BLaER1 treated with 17β-estradiol and CSF1 and Interleukin-3, amounts not matched to agents 10 nM and 100 nM (cell line): ENCODE measurements at regions not wholly inside any gene's neighbourhood (a gene's known extent, or its start where the extent isn't known, plus 50 kb on each side); places are given as distances from the start of the nearest gene placed in this dataset.
"Not testable (repeated sequence)": the region's sequence is repeated elsewhere in the genome, so short reads cannot be mapped to it uniquely, and the experiment has no call there.

ENCODE experiments used
- H3K27ac ChIP-seq, 11 experiments: shearing (Covaris generic); formaldehyde crosslinking; 2 replicates each; pipeline ENCODE4 v1.8.1; 2022
- H3K27me3 ChIP-seq, 11 experiments: shearing (Covaris generic); formaldehyde crosslinking; 2 replicates each; pipeline ENCODE4 v1.8.1; 2022
- H3K36me3 ChIP-seq, 11 experiments: shearing (Covaris generic); formaldehyde crosslinking; 2 replicates each; pipeline ENCODE4 v1.8.1; 2022
- H3K4me1 ChIP-seq, 10 experiments: shearing (Covaris generic); formaldehyde crosslinking; 2 replicates each; pipeline ENCODE4 v1.8.1; 2022
- H3K4me2 ChIP-seq, 11 experiments: shearing (Covaris generic); formaldehyde crosslinking; 2 replicates each; pipeline ENCODE4 v1.8.1; 2022
- H3K4me3 ChIP-seq, 10 experiments: shearing (Covaris generic); formaldehyde crosslinking; 2 replicates each; pipeline ENCODE4 v1.8.1; 2022
- H3K9ac ChIP-seq, 11 experiments: shearing (Covaris generic); formaldehyde crosslinking; 2 replicates each; pipeline ENCODE4 v1.8.1; 2022
- H3K9me3 ChIP-seq, 11 experiments: shearing (Covaris generic); formaldehyde crosslinking; replicated peaks in 1 of 11; 2 replicates each; pipeline ENCODE4 v1.8.1; 2022
- H4K20me1 ChIP-seq, 11 experiments: shearing (Covaris generic); formaldehyde crosslinking; 2 replicates each; pipeline ENCODE4 v1.8.1; 2022
- Cebpa-rat ChIP-seq, 11 experiments: shearing (Covaris generic); IDR thresholded peaks; 2 replicates each; pipeline ENCODE4 v1.8.1; 2022

GRCh38 chr1:214850432-214851050, 232.0 kb upstream of the KCNK2 start:
- no peaks in the 10 kb centered on the region for H3K4me1 ChIP-seq
- H3K4me2 ChIP-seq, result no peak overlapping the region
- H3K9me3 ChIP-seq, result peaks cover 0 to 7% (median 3%) of the 10 kb centered on the region in 11 experiments; a peak in 6 of 22 replicates
- H4K20me1 ChIP-seq, result no peaks in the 10 kb centered on the region
- H3K9ac ChIP-seq, result no peak overlapping the region
- H3K27me3 ChIP-seq, result no peaks in the 10 kb centered on the region
- no peak for TF ChIP-seq Cebpa-rat (IDR thresholded peaks at IDR 0.05)
- H3K4me3 ChIP-seq, result no peak overlapping the region
- H3K27ac ChIP-seq, result no peak overlapping the region
- H3K36me3 ChIP-seq, result no peaks in the 10 kb centered on the region

GRCh38 chr1:214853340-214853739, 229.2 kb upstream of the KCNK2 start:
- no peaks in the 10 kb centered on the region for H3K36me3 ChIP-seq

GRCh38 chr1:214854126-214854875, 228.2 kb upstream of the KCNK2 start:
- H3K27ac ChIP-seq, result no peak overlapping the region
- no peak overlapping the region for H3K4me3 ChIP-seq
- no peaks in the 10 kb centered on the region for H4K20me1 ChIP-seq
- TF ChIP-seq Cebpa-rat (IDR thresholded peaks at IDR 0.05), result no peak
- H3K9me3 ChIP-seq, result peaks cover 0 to 7% (median 3%) of the 10 kb centered on the region in 11 experiments; a peak in 6 of 22 replicates
- no peaks in the 10 kb centered on the region for H3K36me3 ChIP-seq
- H3K4me2 ChIP-seq, result no peak overlapping the region
- no peak overlapping the region for H3K9ac ChIP-seq
- no peaks in the 10 kb centered on the region for H3K27me3 ChIP-seq
- no peaks in the 10 kb centered on the region for H3K4me1 ChIP-seq

More at GRCh38 chr1:214853340-214853739, 229.2 kb upstream of the KCNK2 start:
- H4K20me1 ChIP-seq, result no peaks in the 10 kb centered on the region
- peaks cover 0 to 7% (median 3%) of the 10 kb centered on the region in 11 experiments; a peak in 6 of 22 replicates for H3K9me3 ChIP-seq
- TF ChIP-seq Cebpa-rat (IDR thresholded peaks at IDR 0.05), result peak in 3 of 11 experiments; percentile 11 to 31 (median 28); a peak in 2 of 22 replicates
- H3K4me1 ChIP-seq, result no peaks in the 10 kb centered on the region
- no peak overlapping the region for H3K4me2 ChIP-seq
- H3K27me3 ChIP-seq, result no peaks in the 10 kb centered on the region
- no peak overlapping the region for H3K9ac ChIP-seq
- H3K4me3 ChIP-seq, result no peak overlapping the region
- H3K27ac ChIP-seq, result no peak overlapping the region

- H4K20me1 ChIP-seq, result no peaks in the 10 kb centered on the region
- H3K4me3 ChIP-seq, result no peak overlapping the region
- H3K27ac ChIP-seq, result no peak overlapping the region
- no peaks in the 10 kb centered on the region for H3K36me3 ChIP-seq
- no peak for TF ChIP-seq Cebpa-rat (IDR thresholded peaks at IDR 0.05)
- H3K9me3 ChIP-seq, result no peaks in the 10 kb centered on the region
- H3K9ac ChIP-seq, result no peak overlapping the region
- no peak overlapping the region for H3K4me2 ChIP-seq
- no peaks in the 10 kb centered on the region for H3K27me3 ChIP-seq
- no peaks in the 10 kb centered on the region for H3K4me1 ChIP-seq
Measured at GRCh38 chr1:214856843-214857242, 225.7 kb upstream of the KCNK2 start.

- no peaks in the 10 kb centered on the region for H3K27me3 ChIP-seq
- no peaks in the 10 kb centered on the region for H4K20me1 ChIP-seq
- no peak overlapping the region for H3K4me3 ChIP-seq
- H3K4me2 ChIP-seq, result no peak overlapping the region
- no peaks in the 10 kb centered on the region for H3K36me3 ChIP-seq
- H3K27ac ChIP-seq, result no peak overlapping the region
- H3K9me3 ChIP-seq, result no peaks in the 10 kb centered on the region
- TF ChIP-seq Cebpa-rat (IDR thresholded peaks at IDR 0.05), result no peak
- no peaks in the 10 kb centered on the region for H3K4me1 ChIP-seq
- H3K9ac ChIP-seq, result no peak overlapping the region
Measured at GRCh38 chr1:214857716-214858115, 224.8 kb upstream of the KCNK2 start.

GRCh38 chr1:214859647-214860046, 222.9 kb upstream of the KCNK2 start:
- H3K9ac ChIP-seq, result no peak overlapping the region
- H3K27ac ChIP-seq, result no peak overlapping the region
- no peaks in the 10 kb centered on the region for H3K4me1 ChIP-seq
- no peaks in the 10 kb centered on the region for H3K27me3 ChIP-seq
- TF ChIP-seq Cebpa-rat (IDR thresholded peaks at IDR 0.05), result no peak
- H4K20me1 ChIP-seq, result no peaks in the 10 kb centered on the region
- H3K4me3 ChIP-seq, result no peak overlapping the region
- no peak overlapping the region for H3K4me2 ChIP-seq
- H3K36me3 ChIP-seq, result no peaks in the 10 kb centered on the region
- no peaks in the 10 kb centered on the region for H3K9me3 ChIP-seq

GRCh38 chr1:214861615-214862014, 220.9 kb upstream of the KCNK2 start:
- H3K36me3 ChIP-seq, result no peaks in the 10 kb centered on the region
- no peak overlapping the region for H3K4me2 ChIP-seq
- no peaks in the 10 kb centered on the region for H3K9me3 ChIP-seq
- no peak overlapping the region for H3K4me3 ChIP-seq
- H4K20me1 ChIP-seq, result no peaks in the 10 kb centered on the region
- H3K4me1 ChIP-seq, result no peaks in the 10 kb centered on the region
- no peak overlapping the region for H3K9ac ChIP-seq
- no peak overlapping the region for H3K27ac ChIP-seq
- TF ChIP-seq Cebpa-rat (IDR thresholded peaks at IDR 0.05), result no peak
- H3K27me3 ChIP-seq, result no peaks in the 10 kb centered on the region

GRCh38 chr1:214862421-214862820, 220.1 kb upstream of the KCNK2 start:
- H3K4me1 ChIP-seq, result no peaks in the 10 kb centered on the region
- no peak overlapping the region for H3K4me3 ChIP-seq
- H3K27me3 ChIP-seq, result no peaks in the 10 kb centered on the region
- TF ChIP-seq Cebpa-rat (IDR thresholded peaks at IDR 0.05), result no peak
- H3K9ac ChIP-seq, result no peak overlapping the region
- no peak overlapping the region for H3K27ac ChIP-seq
- H4K20me1 ChIP-seq, result no peaks in the 10 kb centered on the region
- no peaks in the 10 kb centered on the region for H3K9me3 ChIP-seq
- H3K4me2 ChIP-seq, result no peak overlapping the region
- no peaks in the 10 kb centered on the region for H3K36me3 ChIP-seq

- Histone ChIP-seq H3K36me3 (no peaks in the 10 kb centered on the region), H4K20me1 (no peaks in the 10 kb centered on the region), H3K9ac (no peak overlapping the region), H3K27ac (no peak overlapping the region), H3K4me2 (no peak overlapping the region), H3K4me3 (no peak overlapping the region), H3K27me3 (no peaks in the 10 kb centered on the region), H3K4me1 (no peaks in the 10 kb centered on the region), H3K9me3 (peaks cover 0 to under 1% (median 0%) of the 10 kb centered on the region in 11 experiments; a peak in 1 of 22 replicates)
- TF ChIP-seq Cebpa-rat (IDR thresholded peaks at IDR 0.05), result no peak
Measured at GRCh38 chr1:214864896-214865688, 217.4 kb upstream of the KCNK2 start.

GRCh38 chr1:214870426-214870825, 212.1 kb upstream of the KCNK2 start:
- H3K27ac ChIP-seq, H3K4me3 ChIP-seq, H3K27me3 ChIP-seq, H3K4me2 ChIP-seq, H3K4me1 ChIP-seq, H3K9ac ChIP-seq, H4K20me1 ChIP-seq, H3K36me3 ChIP-seq: not testable (repeated sequence)
- H3K9me3 ChIP-seq, result peaks cover 9 to 15% (median 13%) of the 10 kb centered on the region in 11 experiments; a peak in 20 of 22 replicates
